A549 (cell line): ENCODE measurements at regions not wholly inside any gene's neighbourhood (a gene's known extent, or its start where the extent isn't known, plus 50 kb on each side); places are given as distances from the start of the nearest gene placed in this dataset.

ENCODE experiments used
- CBX8 ChIP-seq: fragments of 200-600 bp; sonication (generic); IDR thresholded peaks from 2 replicates; pipeline ENCODE4 v1.6.1; 2016
- MAZ ChIP-seq: fragments of 150-350 bp; IDR thresholded peaks from 2 replicates; pipeline ENCODE4 v1.6.1; 2014; ENCODE audit warnings: antibody characterized with exemption, low read depth, low read length, borderline replicate concordance
- NFE2L2 ChIP-seq: fragments of 150-350 bp; conservative IDR thresholded peaks from 2 replicates; pipeline ENCODE4 v1.6.1; 2014; ENCODE audit warnings: low read length
- POLR2A ChIP-seq: IDR thresholded peaks from 2 replicates; pipeline ENCODE4 v1.6.1; 2012; ENCODE audit warnings: mild to moderate bottlenecking, low read length
- TF ChIP-seq, protein P1 (sequence below): fragments of >200 bp; sonication (Bioruptor Twin); formaldehyde crosslinking; IDR thresholded peaks from 3 replicates; pipeline ENCODE4 v1.5.1; 2016
- TF ChIP-seq, protein P2 (sequence below): fragments of 250-450 bp; sonication (Bioruptor Pico); IDR thresholded peaks from 2 replicates; pipeline ENCODE4 v1.5.0; 2020; ENCODE audit warnings: low read depth, mild to moderate bottlenecking, moderate library complexity
- TF ChIP-seq, protein P3 (sequence below): fragments of 250-450 bp; sonication (Bioruptor Pico); IDR thresholded peaks from 2 replicates; pipeline ENCODE4 v1.5.0; 2021; ENCODE audit warnings: mild to moderate bottlenecking, moderate library complexity, borderline replicate concordance
- TF ChIP-seq, protein P4 (sequence below): IDR thresholded peaks from 2 replicates; pipeline ENCODE4 v1.6.1; 2012

DNA sequence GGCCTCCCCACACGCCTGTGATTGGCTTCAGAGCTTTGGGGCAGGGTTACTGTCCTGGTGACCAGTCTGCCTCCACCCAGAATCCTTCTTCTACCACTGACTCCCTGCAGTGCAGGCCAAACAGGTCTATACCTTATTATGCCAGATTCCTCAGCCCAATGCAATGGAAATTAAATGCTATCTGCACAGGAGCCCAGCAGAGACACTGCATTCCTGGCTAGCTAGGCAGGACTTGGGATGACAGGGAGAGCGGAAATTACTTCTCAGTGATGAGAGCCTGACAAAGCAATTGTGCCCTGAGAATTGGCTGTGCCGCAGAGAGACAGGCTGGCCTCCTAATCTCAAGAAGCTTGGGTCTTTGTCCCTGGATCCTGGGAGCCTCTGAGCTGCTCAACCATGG lies 143.8 kb upstream of the NCAM1 start:
- TF ChIP-seq NFE2L2 (no peak), CBX8 (no peak), MAZ (no peak), POLR2A (no peak)
- TF ChIP-seq, protein P1, sequence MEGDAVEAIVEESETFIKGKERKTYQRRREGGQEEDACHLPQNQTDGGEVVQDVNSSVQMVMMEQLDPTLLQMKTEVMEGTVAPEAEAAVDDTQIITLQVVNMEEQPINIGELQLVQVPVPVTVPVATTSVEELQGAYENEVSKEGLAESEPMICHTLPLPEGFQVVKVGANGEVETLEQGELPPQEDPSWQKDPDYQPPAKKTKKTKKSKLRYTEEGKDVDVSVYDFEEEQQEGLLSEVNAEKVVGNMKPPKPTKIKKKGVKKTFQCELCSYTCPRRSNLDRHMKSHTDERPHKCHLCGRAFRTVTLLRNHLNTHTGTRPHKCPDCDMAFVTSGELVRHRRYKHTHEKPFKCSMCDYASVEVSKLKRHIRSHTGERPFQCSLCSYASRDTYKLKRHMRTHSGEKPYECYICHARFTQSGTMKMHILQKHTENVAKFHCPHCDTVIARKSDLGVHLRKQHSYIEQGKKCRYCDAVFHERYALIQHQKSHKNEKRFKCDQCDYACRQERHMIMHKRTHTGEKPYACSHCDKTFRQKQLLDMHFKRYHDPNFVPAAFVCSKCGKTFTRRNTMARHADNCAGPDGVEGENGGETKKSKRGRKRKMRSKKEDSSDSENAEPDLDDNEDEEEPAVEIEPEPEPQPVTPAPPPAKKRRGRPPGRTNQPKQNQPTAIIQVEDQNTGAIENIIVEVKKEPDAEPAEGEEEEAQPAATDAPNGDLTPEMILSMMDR: no peak
- TF ChIP-seq, protein P2, sequence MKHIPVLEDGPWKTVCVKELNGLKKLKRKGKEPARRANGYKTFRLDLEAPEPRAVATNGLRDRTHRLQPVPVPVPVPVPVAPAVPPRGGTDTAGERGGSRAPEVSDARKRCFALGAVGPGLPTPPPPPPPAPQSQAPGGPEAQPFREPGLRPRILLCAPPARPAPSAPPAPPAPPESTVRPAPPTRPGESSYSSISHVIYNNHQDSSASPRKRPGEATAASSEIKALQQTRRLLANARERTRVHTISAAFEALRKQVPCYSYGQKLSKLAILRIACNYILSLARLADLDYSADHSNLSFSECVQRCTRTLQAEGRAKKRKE (CRISPR knock-in tag): no peak
- TF ChIP-seq, protein P3, sequence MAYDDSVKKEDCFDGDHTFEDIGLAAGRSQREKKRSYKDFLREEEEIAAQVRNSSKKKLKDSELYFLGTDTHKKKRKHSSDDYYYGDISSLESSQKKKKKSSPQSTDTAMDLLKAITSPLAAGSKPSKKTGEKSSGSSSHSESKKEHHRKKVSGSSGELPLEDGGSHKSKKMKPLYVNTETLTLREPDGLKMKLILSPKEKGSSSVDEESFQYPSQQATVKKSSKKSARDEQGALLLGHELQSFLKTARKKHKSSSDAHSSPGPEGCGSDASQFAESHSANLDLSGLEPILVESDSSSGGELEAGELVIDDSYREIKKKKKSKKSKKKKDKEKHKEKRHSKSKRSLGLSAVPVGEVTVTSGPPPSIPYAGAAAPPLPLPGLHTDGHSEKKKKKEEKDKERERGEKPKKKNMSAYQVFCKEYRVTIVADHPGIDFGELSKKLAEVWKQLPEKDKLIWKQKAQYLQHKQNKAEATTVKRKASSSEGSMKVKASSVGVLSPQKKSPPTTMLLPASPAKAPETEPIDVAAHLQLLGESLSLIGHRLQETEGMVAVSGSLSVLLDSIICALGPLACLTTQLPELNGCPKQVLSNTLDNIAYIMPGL: no peak
- TF ChIP-seq, protein P4, sequence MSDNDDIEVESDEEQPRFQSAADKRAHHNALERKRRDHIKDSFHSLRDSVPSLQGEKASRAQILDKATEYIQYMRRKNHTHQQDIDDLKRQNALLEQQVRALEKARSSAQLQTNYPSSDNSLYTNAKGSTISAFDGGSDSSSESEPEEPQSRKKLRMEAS: no peak
